Right atrium auricular region (tissue), 2 donors: ENCODE measurements at regions not wholly inside any gene's neighbourhood (a gene's known extent, or its start where the extent isn't known, plus 50 kb on each side); places are given as distances from the start of the nearest gene placed in this dataset.
"Not testable (repeated sequence)": the region's sequence is repeated elsewhere in the genome, so short reads cannot be mapped to it uniquely, and the experiment has no call there.

Experiments
- DNase-seq: peaks from one replicate; pipeline ENCODE4 v3.0.0-alpha.2; 2019; ENCODE audit warnings: low spot score
- H3K27ac ChIP-seq, 2 donors: fragments of 200-600 bp; sonication (generic); 1 replicate in 1 of 2; 2 replicates in 1 of 2; pipeline ENCODE4 v1.5.1; 2016 to 2019
- H3K27me3 ChIP-seq, 2 donors: fragments of 200-600 bp; sonication (generic); one replicate each; pipeline versions ENCODE4 v1.5.1 to v1.6.0; 2017 to 2019
- H3K36me3 ChIP-seq: fragments of 200-600 bp; sonication (generic); one replicate; pipeline ENCODE4 v1.5.1; 2016
- H3K4me1 ChIP-seq, 2 donors: fragments of 200-600 bp; sonication (generic); one replicate each; pipeline versions ENCODE4 v1.5.1 to v1.6.0; 2017 to 2019
- H3K4me3 ChIP-seq, 2 donors: fragments of 200-600 bp; sonication (generic); 1 replicate in 1 of 2; 2 replicates in 1 of 2; pipeline ENCODE4 v1.5.1; 2017 to 2019; ENCODE audit warnings: mild to moderate bottlenecking in 1 of 2, moderate library complexity in 1 of 2
- H3K9me3 ChIP-seq, 2 donors: fragments of 200-600 bp; sonication (generic); one replicate each; pipeline ENCODE4 v1.5.1; 2019
- CTCF ChIP-seq, 2 donors: fragments of 200-600 bp; sonication (generic); IDR thresholded peaks; one replicate each; pipeline ENCODE4 v1.5.1; 2019; ENCODE audit warnings: antibody characterized with exemption in 2 of 2

DNA sequence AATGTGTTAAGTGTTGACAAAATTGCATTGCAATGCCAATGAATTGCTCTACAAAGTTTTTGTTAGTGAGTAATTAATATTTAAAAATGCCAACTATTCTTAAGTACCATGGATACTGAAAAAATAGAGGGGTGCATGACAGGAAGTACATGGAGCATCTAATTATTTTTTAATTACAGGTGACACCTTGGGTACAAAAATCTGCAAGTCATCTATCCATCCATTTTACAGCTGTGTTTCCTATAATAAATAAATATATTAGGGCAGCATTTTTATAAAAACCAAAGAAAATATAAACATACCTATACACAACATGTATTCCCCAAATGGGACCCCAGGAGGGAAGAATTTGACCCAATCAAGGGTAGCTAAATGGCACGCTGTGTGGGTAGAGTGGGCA, 304.6 kb downstream of the XPNPEP1 start:
- TF ChIP-seq CTCF (IDR thresholded peaks at IDR 0.05) = no peak
- no peaks in the 10 kb centered on the region for H3K4me1 ChIP-seq
- no peaks in the 10 kb centered on the region for H3K9me3 ChIP-seq
- H3K4me3 ChIP-seq = no peak overlapping the region
- H3K27ac ChIP-seq = no peak overlapping the region
- no peak for DNase-seq
- no peaks in the 10 kb centered on the region for H3K36me3 ChIP-seq
- no peaks in the 10 kb centered on the region for H3K27me3 ChIP-seq

DNA sequence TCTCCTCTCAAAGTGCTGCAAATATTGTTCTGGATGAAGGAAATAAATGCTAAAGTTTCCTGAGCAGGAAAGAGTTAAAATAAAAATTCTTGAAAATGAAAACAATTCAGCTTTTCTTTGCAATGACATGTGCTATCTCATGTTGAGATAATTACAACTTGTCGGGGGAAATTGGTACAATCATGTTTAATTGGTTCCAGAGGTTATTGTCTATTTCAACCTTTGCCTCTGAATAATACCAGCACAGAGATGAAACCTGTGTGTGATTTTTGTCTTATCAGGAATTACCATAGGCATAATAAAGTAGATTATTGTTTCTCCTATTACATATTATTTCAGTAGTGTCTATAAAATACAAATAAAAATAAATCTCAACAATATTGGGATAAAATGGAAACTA, 305.0 kb downstream of the XPNPEP1 start:
- no peak overlapping the region for H3K4me3 ChIP-seq
- no peaks in the 10 kb centered on the region for H3K36me3 ChIP-seq
- no peaks in the 10 kb centered on the region for H3K9me3 ChIP-seq
- TF ChIP-seq CTCF (IDR thresholded peaks at IDR 0.05) = no peak
- no peak for DNase-seq
- H3K27me3 ChIP-seq = no peaks in the 10 kb centered on the region
- H3K4me1 ChIP-seq = no peaks in the 10 kb centered on the region
- H3K27ac ChIP-seq = no peak overlapping the region

DNA sequence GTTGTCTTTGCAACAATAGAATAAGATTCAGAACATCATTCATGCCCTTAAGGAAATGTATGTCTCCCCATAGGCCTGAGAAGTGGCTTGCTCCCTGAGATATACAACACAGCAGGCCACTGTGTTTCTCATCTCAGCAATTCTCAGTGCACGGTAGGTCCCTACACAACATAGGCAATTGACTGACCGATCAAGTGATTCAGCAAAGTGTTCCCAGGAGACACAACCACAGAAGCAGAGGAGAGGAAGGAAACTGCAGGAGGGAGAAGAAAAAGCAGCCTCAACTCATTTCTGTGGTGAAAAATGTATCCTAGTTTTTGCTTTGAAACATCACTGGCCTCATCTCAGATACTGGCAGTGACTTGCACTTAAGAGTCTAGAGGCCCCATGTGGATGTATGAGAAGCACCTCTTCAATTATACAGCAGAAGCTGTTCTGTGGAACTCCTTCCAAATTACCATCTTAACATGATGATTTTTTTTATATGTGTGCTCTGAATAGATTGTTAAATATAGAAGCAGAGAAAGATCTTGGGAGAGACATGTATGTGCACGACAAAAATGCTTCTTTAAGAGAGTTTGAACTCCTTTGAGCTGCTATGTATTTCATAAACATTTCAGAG, 306.8 kb downstream of the XPNPEP1 start:
- H3K27me3 ChIP-seq = no peaks in the 10 kb centered on the region
- no peaks in the 10 kb centered on the region for H3K4me1 ChIP-seq
- H3K36me3 ChIP-seq = no peaks in the 10 kb centered on the region
- H3K4me3 ChIP-seq = no peak overlapping the region
- H3K27ac ChIP-seq = no peak overlapping the region
- TF ChIP-seq CTCF (IDR thresholded peaks at IDR 0.05) = no peak
- H3K9me3 ChIP-seq = no peaks in the 10 kb centered on the region
- no peak for DNase-seq

DNA sequence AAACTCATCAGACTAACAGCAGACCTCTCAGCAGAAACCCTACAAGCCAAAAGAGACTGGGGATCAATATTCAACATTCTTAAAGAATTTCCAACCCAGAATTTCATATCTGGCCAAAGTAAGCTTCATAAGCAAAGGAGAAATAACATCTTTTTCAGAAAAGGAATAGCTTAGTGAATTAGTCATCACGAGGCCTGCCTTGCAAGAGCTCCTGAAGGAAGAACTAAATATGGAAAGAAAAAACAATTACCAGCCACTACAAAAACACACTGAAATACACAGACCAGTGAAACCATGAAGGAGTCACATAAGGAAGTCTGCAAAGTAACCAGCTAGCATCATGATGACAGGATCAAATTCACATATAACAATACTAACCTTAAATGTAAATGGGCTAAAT, 328.0 kb downstream of the XPNPEP1 start:
- H3K27me3 ChIP-seq, H3K4me1 ChIP-seq, DNase-seq, H3K27ac ChIP-seq, H3K36me3 ChIP-seq, H3K9me3 ChIP-seq, H3K4me3 ChIP-seq: not testable (repeated sequence)

GRCh38 chr10:109593682-109594081, 329.6 kb downstream of the XPNPEP1 start:
- Histone ChIP-seq H3K27me3 (no peaks in the 10 kb centered on the region), H3K4me3 (no peak overlapping the region), H3K36me3 (no peaks in the 10 kb centered on the region), H3K9me3 (no peaks in the 10 kb centered on the region), H3K4me1 (no peaks in the 10 kb centered on the region), H3K27ac (no peak overlapping the region)
- no peak for TF ChIP-seq CTCF (IDR thresholded peaks at IDR 0.05)
- DNase-seq = no peak

DNA sequence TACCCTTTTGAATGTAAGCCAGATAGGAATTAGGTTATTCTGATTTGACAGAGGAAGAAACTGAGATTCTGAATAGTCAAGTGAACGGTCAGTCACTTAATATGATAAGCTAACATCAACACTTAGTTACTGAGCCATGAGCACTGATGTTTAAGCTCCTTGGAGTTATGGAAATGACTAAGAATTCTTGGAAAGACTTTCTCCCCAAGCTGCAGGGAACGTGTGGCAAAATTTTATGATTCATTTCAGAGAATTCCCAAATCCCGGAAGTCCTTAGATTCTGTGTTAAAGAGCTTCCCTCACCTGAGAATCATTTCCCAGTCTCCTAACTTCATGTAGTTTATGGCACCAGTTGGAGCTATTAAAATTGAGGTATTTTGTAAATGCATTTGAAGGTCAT, 330.9 kb downstream of the XPNPEP1 start:
- Histone ChIP-seq H3K27me3 (no peaks in the 10 kb centered on the region), H3K9me3 (no peaks in the 10 kb centered on the region)

More for the DNA sequence above, 330.9 kb downstream of the XPNPEP1 start:
- Histone ChIP-seq H3K4me3 (no peak overlapping the region), H3K27ac (no peak overlapping the region), H3K4me1 (no peaks in the 10 kb centered on the region), H3K36me3 (no peaks in the 10 kb centered on the region)
- no peak for TF ChIP-seq CTCF (IDR thresholded peaks at IDR 0.05)
- DNase-seq = no peak
